Natural killer cell treated with Interleukin-12 subunit alpha and Interleukin-12 subunit beta and Interleukin-15 and Interleukin-18, amount 100 ng/mL, for 72 hours (primary cell): ENCODE measurements at regions not wholly inside any gene's neighbourhood (a gene's known extent, or its start where the extent isn't known, plus 50 kb on each side); places are given as distances from the start of the nearest gene placed in this dataset.

Source experiments
- ATAC-seq, 2 donors: fragments of 150-1000 bp; cut with Tn5 transposase in 1 of 2; sonication (Bioruptor Pico), chemical (Tn5 transposase) in 1 of 2; 2 replicates each; pipeline ENCODE4 v1.10.0; 2021
- DNase-seq: peaks from one replicate; pipeline ENCODE4 v3.0.0; 2022; ENCODE audit warnings: low spot score
- H3K27ac Mint-ChIP-seq, 2 donors: 1 replicate in 1 of 2; 2 replicates in 1 of 2; pipeline ENCODE4 v1.8.0; 2022; ENCODE audit warnings: mixed read lengths in 2 of 2, mild to moderate bottlenecking in 1 of 2, moderate library complexity in 1 of 2
- H3K27me3 Mint-ChIP-seq, 2 donors: 1 replicate in 1 of 2; 2 replicates in 1 of 2; pipeline ENCODE4 v1.8.0; 2022; ENCODE audit warnings: mixed read lengths in 2 of 2
- H3K36me3 Mint-ChIP-seq: one replicate; pipeline ENCODE4 v1.8.0; 2022; ENCODE audit warnings: mixed read lengths
- H3K4me1 Mint-ChIP-seq, 2 donors: 1 replicate in 1 of 2; 2 replicates in 1 of 2; pipeline ENCODE4 v1.8.0; 2022; ENCODE audit warnings: low read depth in 2 of 2, mixed read lengths in 2 of 2, mild to moderate bottlenecking in 1 of 2
- H3K4me3 Mint-ChIP-seq: one replicate; pipeline ENCODE4 v1.8.0; 2022; ENCODE audit warnings: mixed read lengths
- H3K9me3 Mint-ChIP-seq: 2 replicates; pipeline ENCODE4 v1.8.0; 2022; ENCODE audit warnings: mixed read lengths

DNA sequence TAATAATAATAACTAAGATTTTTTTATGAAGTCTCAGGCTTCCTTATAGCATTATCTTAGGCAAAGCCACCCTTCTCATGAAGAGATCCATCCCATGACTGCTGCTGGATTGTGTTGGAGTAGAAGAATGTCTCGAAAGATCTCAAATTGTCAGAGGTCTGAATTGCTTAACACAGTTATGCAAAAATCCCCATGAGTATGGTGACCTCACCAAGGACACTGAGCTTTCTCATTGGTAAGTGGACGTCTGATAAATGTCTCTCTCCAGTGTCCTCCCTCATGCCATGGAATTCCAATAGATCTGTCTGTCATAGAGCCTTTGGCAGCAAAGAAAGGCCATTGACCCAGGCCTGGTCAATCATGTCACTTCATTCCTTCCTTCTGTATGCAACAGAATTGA is 264.5 kb downstream of the CDH11 start:
- Mint-ChIP-seq H3K27me3 (no peaks in the 10 kb centered on the region), H3K4me1 (no peaks in the 10 kb centered on the region), H3K9me3 (peaks cover 13% of the 10 kb centered on the region), H3K4me3 (no peak overlapping the region), H3K27ac (no peak overlapping the region), H3K36me3 (peaks cover 12% of the 10 kb centered on the region)
- ATAC-seq (no peak), DNase-seq (no peak)

GRCh38 chr16:64853551-64853950 is 268.3 kb downstream of the CDH11 start:
- no peaks in the 10 kb centered on the region for H3K4me1 Mint-ChIP-seq
- H3K4me3 Mint-ChIP-seq, result no peak overlapping the region
- ATAC-seq, result no peak
- H3K27ac Mint-ChIP-seq, result no peak overlapping the region
- peaks cover 9% of the 10 kb centered on the region for H3K9me3 Mint-ChIP-seq
- H3K27me3 Mint-ChIP-seq, result no peaks in the 10 kb centered on the region
- no peaks in the 10 kb centered on the region for H3K36me3 Mint-ChIP-seq
- no peak for DNase-seq

- Mint-ChIP-seq H3K27ac (no peak overlapping the region), H3K4me1 (no peaks in the 10 kb centered on the region), H3K9me3 (peaks cover 15% of the 10 kb centered on the region), H3K4me3 (no peak overlapping the region), H3K36me3 (no peaks in the 10 kb centered on the region), H3K27me3 (no peaks in the 10 kb centered on the region)
- no peak for DNase-seq
- ATAC-seq, result no peak
These were observed 274.9 kb downstream of the CDH11 start for GRCh38 chr16:64846966-64847365.

GRCh38 chr16:64845071-64845470 is 276.8 kb downstream of the CDH11 start:
- H3K4me3 Mint-ChIP-seq, result no peak overlapping the region
- no peak overlapping the region for H3K27ac Mint-ChIP-seq
- H3K27me3 Mint-ChIP-seq, result no peaks in the 10 kb centered on the region
- H3K4me1 Mint-ChIP-seq, result no peaks in the 10 kb centered on the region
- ATAC-seq (no peak), DNase-seq (no peak)
- H3K9me3 Mint-ChIP-seq, result peaks cover 23% of the 10 kb centered on the region
- no peaks in the 10 kb centered on the region for H3K36me3 Mint-ChIP-seq

DNA sequence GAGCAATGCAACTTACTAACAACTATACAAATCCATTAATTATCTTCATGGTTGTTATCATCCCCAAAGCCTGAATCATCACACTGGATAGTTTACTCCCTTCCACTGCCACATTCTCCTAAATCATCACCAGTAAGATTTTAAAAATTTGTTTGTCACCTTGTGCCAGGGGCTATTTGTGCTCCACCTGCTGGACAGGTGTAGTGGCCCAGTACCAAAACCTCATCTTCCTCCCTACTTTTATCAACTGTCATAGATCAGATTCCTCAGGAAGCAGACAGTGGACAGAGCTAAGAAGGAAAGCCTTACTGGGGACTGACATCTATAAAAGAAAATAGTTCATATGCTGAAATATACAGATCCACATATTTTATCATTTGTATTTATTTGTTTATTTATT is 280.4 kb downstream of the CDH11 start:
- H3K9me3 Mint-ChIP-seq, result peaks cover 28% of the 10 kb centered on the region
- H3K36me3 Mint-ChIP-seq, result no peaks in the 10 kb centered on the region
- H3K4me1 Mint-ChIP-seq, result no peaks in the 10 kb centered on the region
- H3K27me3 Mint-ChIP-seq, result no peaks in the 10 kb centered on the region
- no peak overlapping the region for H3K4me3 Mint-ChIP-seq
- ATAC-seq (no peak), DNase-seq (no peak)
- H3K27ac Mint-ChIP-seq, result no peak overlapping the region

DNA sequence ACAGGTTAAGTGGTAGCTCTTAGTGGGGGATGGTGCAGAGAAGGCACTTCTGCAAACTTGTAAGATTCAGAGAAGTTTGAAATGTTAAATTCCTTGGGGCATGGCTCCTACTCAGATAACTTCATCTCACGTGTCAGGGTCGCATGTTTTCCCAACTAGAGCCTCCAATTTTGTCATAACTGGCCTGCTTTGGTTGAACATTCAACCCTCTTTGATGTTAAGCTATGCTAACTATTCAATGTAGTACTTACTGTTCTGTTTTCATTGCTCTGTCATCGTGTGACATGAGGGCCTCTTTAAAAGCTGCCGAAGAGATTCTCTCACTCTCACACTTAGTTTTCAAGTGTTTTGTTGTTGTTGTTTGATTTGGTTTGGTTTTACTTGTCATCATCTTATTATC is 280.8 kb downstream of the CDH11 start:
- Mint-ChIP-seq H3K4me1 (no peaks in the 10 kb centered on the region), H3K36me3 (no peaks in the 10 kb centered on the region), H3K27ac (no peak overlapping the region), H3K27me3 (no peaks in the 10 kb centered on the region), H3K4me3 (no peak overlapping the region), H3K9me3 (peaks cover 30% of the 10 kb centered on the region)
- DNase-seq (no peak), ATAC-seq (no peak)

GRCh38 chr16:64830653-64831052 is 291.2 kb downstream of the CDH11 start:
- H3K27me3 Mint-ChIP-seq, result no peaks in the 10 kb centered on the region
- H3K9me3 Mint-ChIP-seq, result peaks cover 23% of the 10 kb centered on the region
- H3K4me1 Mint-ChIP-seq, result no peaks in the 10 kb centered on the region
- H3K4me3 Mint-ChIP-seq, result no peak overlapping the region
- DNase-seq, result no peak
- H3K36me3 Mint-ChIP-seq, result no peaks in the 10 kb centered on the region
- H3K27ac Mint-ChIP-seq, result no peak overlapping the region
- ATAC-seq, result no peak

DNA sequence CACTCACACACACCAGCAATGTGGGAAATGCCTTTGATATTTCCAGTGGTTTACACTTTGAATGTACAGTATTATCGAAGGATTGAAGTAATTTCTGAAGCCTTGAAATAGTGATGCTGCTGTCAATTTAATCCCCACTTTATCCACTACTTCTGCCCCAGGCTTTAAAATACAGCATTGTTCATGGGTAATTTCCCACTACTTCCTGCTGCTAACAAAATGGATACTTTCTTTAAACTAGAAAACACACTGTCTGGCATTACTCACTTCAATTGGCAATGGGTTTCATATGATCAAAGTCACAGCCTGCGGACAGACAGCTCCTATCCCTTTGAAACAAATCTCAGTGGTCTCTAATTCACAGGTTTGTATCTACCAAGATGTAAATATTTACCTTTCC is 292.2 kb downstream of the CDH11 start:
- H3K27ac Mint-ChIP-seq, result no peak overlapping the region
- ATAC-seq (no peak), DNase-seq (no peak)
- no peaks in the 10 kb centered on the region for H3K4me1 Mint-ChIP-seq
- no peaks in the 10 kb centered on the region for H3K36me3 Mint-ChIP-seq
- no peak overlapping the region for H3K4me3 Mint-ChIP-seq
- H3K9me3 Mint-ChIP-seq, result peaks cover 18% of the 10 kb centered on the region
- H3K27me3 Mint-ChIP-seq, result no peaks in the 10 kb centered on the region

DNA sequence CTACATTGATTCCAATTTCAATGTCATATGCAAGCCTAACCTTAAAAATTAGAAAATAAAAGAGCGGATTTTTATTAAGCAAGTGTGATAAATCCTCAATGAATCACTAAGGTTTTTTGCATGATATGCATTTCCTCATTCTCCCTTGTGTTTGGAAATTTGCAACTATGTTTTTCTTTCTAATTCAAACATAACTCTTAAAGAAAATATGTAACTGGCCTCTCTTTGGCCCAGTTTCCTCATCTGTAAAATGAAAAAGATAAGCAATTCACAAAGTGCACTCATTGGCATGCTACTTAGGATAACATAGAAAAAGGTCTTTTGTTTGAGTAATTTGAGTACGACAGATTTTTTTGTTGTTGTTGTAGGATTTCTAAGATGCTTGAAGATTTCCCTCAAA is 295.5 kb downstream of the CDH11 start:
- H3K9me3 Mint-ChIP-seq, result peaks cover 24% of the 10 kb centered on the region
- no peaks in the 10 kb centered on the region for H3K36me3 Mint-ChIP-seq
- H3K27ac Mint-ChIP-seq, result no peak overlapping the region

GRCh38 chr16:64823481-64824075 is 298.3 kb downstream of the CDH11 start:
- DNase-seq (no peak), ATAC-seq (no peak)
- H3K4me3 Mint-ChIP-seq, result no peak overlapping the region
- no peaks in the 10 kb centered on the region for H3K36me3 Mint-ChIP-seq
- no peaks in the 10 kb centered on the region for H3K27me3 Mint-ChIP-seq
- H3K27ac Mint-ChIP-seq, result no peak overlapping the region
- H3K9me3 Mint-ChIP-seq, result peaks cover 24% of the 10 kb centered on the region
- no peaks in the 10 kb centered on the region for H3K4me1 Mint-ChIP-seq

More for the DNA sequence above, 295.5 kb downstream of the CDH11 start:
- ATAC-seq, result no peak
- H3K4me3 Mint-ChIP-seq, result no peak overlapping the region
- no peaks in the 10 kb centered on the region for H3K4me1 Mint-ChIP-seq
- H3K27me3 Mint-ChIP-seq, result no peaks in the 10 kb centered on the region
- no peak for DNase-seq

- DNase-seq (no peak), ATAC-seq (no peak)
- peaks cover 10% of the 10 kb centered on the region for H3K36me3 Mint-ChIP-seq
- peaks cover 20% of the 10 kb centered on the region for H3K9me3 Mint-ChIP-seq
- H3K4me3 Mint-ChIP-seq, result no peak overlapping the region
- H3K4me1 Mint-ChIP-seq, result no peaks in the 10 kb centered on the region
- no peak overlapping the region for H3K27ac Mint-ChIP-seq
- H3K27me3 Mint-ChIP-seq, result no peaks in the 10 kb centered on the region
These were observed 311.8 kb downstream of the CDH11 start for GRCh38 chr16:64809876-64810629.

GRCh38 chr16:64808474-64808873 is 313.4 kb downstream of the CDH11 start:
- H3K4me3 Mint-ChIP-seq, result no peak overlapping the region
- H3K4me1 Mint-ChIP-seq, result no peaks in the 10 kb centered on the region
- H3K36me3 Mint-ChIP-seq, result peaks cover 10% of the 10 kb centered on the region
- no peak for DNase-seq
- H3K27me3 Mint-ChIP-seq, result no peaks in the 10 kb centered on the region
- no peak overlapping the region for H3K27ac Mint-ChIP-seq
- no peak for ATAC-seq
- H3K9me3 Mint-ChIP-seq, result peaks cover 16% of the 10 kb centered on the region

DNA sequence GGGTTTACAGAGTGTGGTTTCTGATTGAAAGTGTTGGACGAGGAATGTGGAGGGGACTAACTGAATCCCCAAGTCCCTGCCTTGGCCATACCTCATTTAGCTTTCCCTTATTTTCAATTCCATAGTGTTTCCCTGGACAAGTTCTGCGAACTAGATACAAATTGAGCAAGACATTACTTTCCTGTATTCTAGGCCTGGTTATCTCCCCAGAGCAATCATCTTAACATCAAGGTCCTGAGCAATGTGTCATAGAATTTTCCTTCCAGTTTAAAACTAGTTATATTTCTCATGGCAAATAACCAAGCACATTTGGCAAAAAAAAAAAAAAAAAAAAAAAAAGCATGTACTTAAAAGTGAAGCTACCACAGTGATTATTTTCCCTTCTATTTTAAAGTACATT is 330.1 kb downstream of the CDH11 start:
- no peak for ATAC-seq
- DNase-seq, result no peak
- Mint-ChIP-seq H3K9me3 (peaks cover 15% of the 10 kb centered on the region), H3K27ac (no peak overlapping the region), H3K4me1 (no peaks in the 10 kb centered on the region), H3K27me3 (no peaks in the 10 kb centered on the region), H3K4me3 (no peak overlapping the region), H3K36me3 (peaks cover 4% of the 10 kb centered on the region)

GRCh38 chr16:64784635-64785034 is 337.2 kb downstream of the CDH11 start:
- Mint-ChIP-seq H3K27ac (no peak overlapping the region), H3K27me3 (no peaks in the 10 kb centered on the region), H3K4me3 (no peak overlapping the region), H3K4me1 (no peaks in the 10 kb centered on the region), H3K36me3 (peaks cover 4% of the 10 kb centered on the region), H3K9me3 (peaks cover 7% of the 10 kb centered on the region)
- no peak for DNase-seq
- no peak for ATAC-seq

DNA sequence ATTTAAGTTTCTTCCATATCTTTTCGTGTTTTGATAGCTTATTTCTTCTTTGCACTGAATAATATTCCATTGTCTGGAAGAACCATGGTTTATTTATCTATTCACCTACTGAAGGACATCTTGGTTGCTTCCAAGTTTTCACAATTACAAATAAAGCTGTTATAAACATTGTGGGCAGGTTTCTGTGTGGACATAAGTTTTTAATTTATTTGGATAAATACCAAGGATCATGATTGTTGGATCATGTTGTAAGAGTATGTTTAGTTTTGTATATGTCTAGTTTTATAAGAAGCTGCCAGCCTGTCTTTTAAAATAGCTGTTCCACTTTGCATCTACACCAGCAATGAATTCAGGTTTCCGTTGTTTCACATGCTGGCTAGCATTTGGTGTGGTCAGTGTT is 339.4 kb downstream of the CDH11 start:
- peaks cover 11% of the 10 kb centered on the region for H3K9me3 Mint-ChIP-seq
- H3K36me3 Mint-ChIP-seq, result peaks cover 4% of the 10 kb centered on the region
- no peak overlapping the region for H3K27ac Mint-ChIP-seq
- DNase-seq (no peak), ATAC-seq (no peak)
- H3K4me1 Mint-ChIP-seq, result no peaks in the 10 kb centered on the region
- H3K27me3 Mint-ChIP-seq, result no peaks in the 10 kb centered on the region
- no peak overlapping the region for H3K4me3 Mint-ChIP-seq
